ENCODE measurements at regions not wholly inside any gene's neighbourhood (a gene's known extent, or its start where the extent isn't known, plus 50 kb on each side); places are given as distances from the start of the nearest gene placed in this dataset.

- TF ChIP-seq JUN (IDR thresholded peaks at IDR 0.05; ENCODE audit: borderline replicate concordance, insufficient read depth, insufficient read length, low read depth) (no peak), FOS (IDR thresholded peaks at IDR 0.05; ENCODE audit: borderline replicate concordance, insufficient read depth, low read length) (no peak), POLR2AphosphoS5 (IDR thresholded peaks at IDR 0.05; ENCODE audit: insufficient read depth, low read depth, low read length) (no peak), POLR2A (IDR thresholded peaks at IDR 0.05; ENCODE audit: low read depth, low read length) (no peak), CTCF (IDR thresholded peaks at IDR 0.05; ENCODE audit: extremely low read depth in 1 of 2, insufficient read depth in 1 of 2, low read depth in 1 of 2, low read length in 2 of 2) (no peak)
- TF ChIP-seq, protein P1, sequence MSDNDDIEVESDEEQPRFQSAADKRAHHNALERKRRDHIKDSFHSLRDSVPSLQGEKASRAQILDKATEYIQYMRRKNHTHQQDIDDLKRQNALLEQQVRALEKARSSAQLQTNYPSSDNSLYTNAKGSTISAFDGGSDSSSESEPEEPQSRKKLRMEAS (IDR thresholded peaks at IDR 0.05; ENCODE audit: insufficient read depth, insufficient read length) = no peak
- BruUV-seq (replicated peaks) = no TSS peak
- Histone ChIP-seq H4K20me1 (replicated peaks; ENCODE audit: control insufficient read depth, extremely low read depth, insufficient read depth, low read length) (no peaks in the 10 kb centered on the region), H3K9me3 (replicated peaks; ENCODE audit: control insufficient read depth, insufficient read depth, low read length) (no peaks in the 10 kb centered on the region), H3K9me1 (replicated peaks; ENCODE audit: control insufficient read depth, extremely low read depth, insufficient read depth, low read length) (no peaks in the 10 kb centered on the region), H3K4me3 (replicated peaks in 1 of 3; ENCODE audit: insufficient read depth in 1 of 3, low read depth in 1 of 3, low read length in 3 of 3) (no peak overlapping the region), H3K27ac (ENCODE audit: insufficient read depth, low read depth, low read length) (no peak overlapping the region), H3K36me3 (ENCODE audit: control insufficient read depth in 2 of 2, extremely low read depth in 1 of 2, insufficient read depth in 2 of 2, low read length in 2 of 2) (no peaks in the 10 kb centered on the region), H3K4me2 (ENCODE audit: insufficient read depth, low read length) (no peak overlapping the region), H2AFZ (ENCODE audit: low read depth, low read length) (no peak overlapping the region), H3K79me2 (ENCODE audit: control insufficient read depth, insufficient read depth, low read length) (no peaks in the 10 kb centered on the region), H3K9ac (replicated peaks; ENCODE audit: extremely low read depth, insufficient read depth, low read length) (no peak overlapping the region), H3K4me1 (ENCODE audit: control insufficient read depth, extremely low read depth, insufficient read depth, low read length) (no peaks in the 10 kb centered on the region), H3K27me3 (ENCODE audit: control insufficient read depth in 2 of 2, insufficient read depth in 2 of 2, low read length in 2 of 2) (no peaks in the 10 kb centered on the region)
- intact Hi-C loops (cut with micrococcal nuclease) = no loop called here
- dilution Hi-C loops (cut with MboI; ENCODE audit: extremely low pct_ligation_motif_present, low sequenced_read_pairs) = no loop called here
- ChIA-PET POLR2A (no interaction called here), CTCF (no interaction called here)
- DNase-seq (ENCODE audit: low read depth, low spot score) = no peak
- no peak for FAIRE-seq
These were observed 109.1 kb downstream of the COL6A6 start for GRCh38 chr3:130626049-130626448.
